Stimulated activated naive CD8-positive, alpha-beta T cell treated with anti-CD3 and anti-CD28 coated beads, Interleukin-15, Interleukin-2, amounts not matched to agents 100 U/mL and 50 U/mL, for 24 hours (primary cell): ENCODE measurements at regions not wholly inside any gene's neighbourhood (a gene's known extent, or its start where the extent isn't known, plus 50 kb on each side); places are given as distances from the start of the nearest gene placed in this dataset.

Experiments
- ATAC-seq: fragments of 150-1000 bp; cut with Tn5 transposase; one replicate; pipeline ENCODE4 v1.10.0; 2021
- DNase-seq: peaks from one replicate; pipeline ENCODE4 v3.0.0; 2021

DNA sequence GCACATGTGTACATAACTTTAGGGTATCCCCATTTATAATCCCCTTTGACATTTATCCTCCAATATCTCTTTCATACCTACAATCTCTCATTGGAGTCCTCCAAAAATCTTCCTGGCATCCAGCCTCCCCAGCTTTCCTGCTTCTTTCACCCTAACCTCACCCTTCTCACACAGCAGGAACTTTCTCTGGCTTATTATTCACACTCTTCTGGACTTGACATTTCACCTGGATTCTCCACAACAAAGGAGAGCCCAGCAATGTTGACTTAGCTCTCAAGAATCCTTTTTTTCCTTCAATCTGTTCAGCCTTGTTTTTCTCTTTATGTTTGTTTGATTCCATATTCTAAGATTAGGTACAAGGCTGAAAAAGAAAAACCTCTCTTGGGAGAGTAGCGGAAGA is 783.6 kb upstream of the ACVR2A start:
- ATAC-seq (no peak), DNase-seq (no peak)

DNA sequence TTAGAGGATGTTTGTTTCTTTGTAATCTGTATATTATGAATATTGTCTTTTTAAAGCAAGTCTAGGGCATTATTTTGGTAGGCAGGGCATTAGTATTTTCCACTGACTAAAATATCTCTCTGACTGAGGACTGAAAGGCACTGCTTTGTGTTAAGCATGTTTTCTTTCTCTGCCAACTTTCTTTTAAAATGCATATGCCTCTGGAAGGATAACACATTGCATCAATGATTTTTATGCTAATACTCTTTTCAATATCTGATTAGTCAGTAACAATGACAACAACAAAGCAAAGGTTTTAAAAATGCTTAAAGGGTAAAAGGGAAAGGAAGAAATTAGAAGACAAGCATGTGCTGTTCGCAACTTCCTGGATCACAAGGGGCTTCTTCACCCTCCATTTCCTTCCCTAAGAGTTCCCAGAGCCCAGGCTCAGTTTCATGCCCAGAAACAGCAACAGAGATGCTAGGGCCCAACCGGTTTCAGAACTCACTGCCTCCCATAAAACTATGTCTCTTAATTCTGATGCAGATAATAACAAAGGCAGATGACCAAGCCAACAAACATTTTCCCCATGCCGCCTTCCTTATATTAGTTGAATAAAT is 786.8 kb upstream of the ACVR2A start:
- no peak for ATAC-seq

DNA sequence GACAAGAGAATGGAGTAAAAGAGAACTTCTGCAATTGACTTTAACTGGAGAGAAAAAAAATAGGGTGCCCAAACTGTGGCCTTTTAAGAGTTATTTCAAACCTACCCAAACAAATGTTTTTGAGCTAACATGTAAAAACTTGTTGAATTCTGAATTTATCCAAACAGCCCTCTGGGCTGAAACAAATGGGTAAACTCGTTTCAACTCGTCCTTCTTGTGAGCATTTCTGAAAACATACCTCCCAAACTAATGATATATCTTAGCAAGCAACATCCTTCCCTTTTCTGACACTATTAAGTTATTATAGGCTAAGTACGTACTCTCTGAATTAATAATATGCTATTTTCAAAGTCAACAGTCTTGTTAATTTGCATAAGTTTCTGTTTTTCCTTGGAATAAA is 793.0 kb upstream of the ACVR2A start:
- ATAC-seq (no peak), DNase-seq (no peak)

More for the DNA sequence above, 786.8 kb upstream of the ACVR2A start:
- DNase-seq: no peak

DNA sequence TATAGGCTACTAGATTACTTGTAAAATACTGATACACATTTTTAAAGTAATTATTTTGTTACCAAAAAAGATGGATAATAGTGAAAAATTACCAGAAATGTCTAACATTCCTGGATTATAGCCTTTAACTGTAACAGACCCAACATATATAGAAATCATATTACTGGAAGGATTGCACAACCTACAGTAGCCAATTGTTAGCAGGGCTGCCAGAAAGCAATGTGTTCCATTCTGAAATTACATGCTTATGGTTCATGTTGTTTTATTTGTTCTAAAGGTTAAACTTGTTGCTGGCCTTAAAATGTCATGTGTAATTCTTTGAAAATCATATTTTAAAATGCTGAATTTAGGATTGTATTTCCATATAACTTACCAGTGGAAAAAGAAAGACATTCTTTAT is 793.6 kb upstream of the ACVR2A start:
- ATAC-seq (no peak), DNase-seq (no peak)

DNA sequence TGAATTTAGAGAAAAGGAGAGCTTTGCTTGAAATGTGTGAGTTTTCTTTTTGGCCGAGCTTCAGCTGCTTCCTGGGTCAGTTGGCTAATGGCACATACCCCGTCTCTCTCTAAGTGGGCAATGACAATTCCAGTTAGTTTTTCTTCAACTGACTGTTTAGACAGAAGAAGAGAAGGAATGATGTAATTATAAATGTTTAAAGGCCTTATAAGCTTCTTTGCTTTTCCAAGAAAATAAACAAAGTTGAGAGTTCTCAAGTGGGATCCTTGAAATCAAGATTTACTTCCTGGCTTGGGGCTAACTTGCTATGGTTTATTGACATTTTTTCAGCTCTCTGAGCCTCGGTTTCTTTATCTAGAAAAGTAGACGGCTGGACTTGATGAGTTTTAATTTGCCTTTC is 794.9 kb upstream of the ACVR2A start:
- no peak for ATAC-seq
- DNase-seq: no peak

DNA sequence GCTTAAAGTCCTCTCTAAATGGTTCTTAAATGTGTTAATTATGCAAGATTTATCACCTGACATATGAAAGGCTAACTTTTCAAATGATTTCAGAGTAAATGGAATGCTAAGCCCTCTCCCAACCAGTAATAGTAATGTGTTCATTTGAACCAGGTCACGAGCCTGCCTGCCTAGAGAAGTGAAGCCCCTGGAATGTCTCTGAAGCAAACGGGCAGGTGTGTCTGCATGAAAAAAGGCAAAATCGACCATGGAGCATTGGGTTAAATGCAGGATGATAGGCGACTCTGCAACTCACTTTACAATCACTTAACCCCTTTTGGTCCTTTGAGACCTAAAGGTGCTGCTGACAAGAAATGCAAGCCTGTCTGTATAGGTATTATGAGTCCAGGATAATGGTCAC is 798.4 kb upstream of the ACVR2A start:
- ATAC-seq: no peak
- DNase-seq: no peak

DNA sequence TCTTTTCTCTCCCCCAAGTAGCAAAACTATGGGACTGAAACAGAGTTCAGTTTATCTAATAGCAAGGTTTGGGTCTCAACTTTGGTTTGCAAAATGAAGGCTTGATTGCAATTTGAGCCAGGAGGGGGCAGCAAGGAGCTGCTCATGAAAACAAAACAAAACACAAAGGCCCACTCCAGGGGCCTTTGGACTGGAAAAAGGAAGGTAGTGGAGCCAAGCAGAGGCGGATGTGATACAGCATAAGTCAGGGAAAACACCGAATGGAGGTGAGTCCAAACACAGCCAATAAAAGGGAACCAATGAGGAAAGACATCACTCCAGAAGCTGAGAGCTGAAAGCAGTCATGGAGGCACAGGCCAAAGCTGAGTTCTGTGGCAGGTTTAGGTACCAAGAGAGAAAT is 799.7 kb upstream of the ACVR2A start:
- ATAC-seq (peak; percentile 36), DNase-seq (peak; percentile 53)

DNA sequence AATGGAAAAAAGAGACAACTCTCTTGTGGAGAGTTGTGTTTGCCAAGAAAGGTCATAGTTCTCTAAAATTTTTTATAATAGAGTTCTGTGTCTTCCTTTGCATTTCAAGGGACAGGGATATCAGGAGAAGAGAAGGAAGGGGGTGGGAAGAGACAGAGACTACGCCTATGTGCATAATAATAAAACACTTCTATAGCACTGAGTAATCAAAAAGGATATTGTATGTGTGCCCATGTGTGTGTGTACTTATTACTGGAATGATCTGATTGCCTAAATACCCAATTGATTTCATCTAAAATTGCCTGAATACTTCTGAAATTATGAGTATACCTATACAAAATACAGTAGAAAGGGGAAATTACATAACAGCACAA is 803.7 kb upstream of the ACVR2A start:
- no peak for DNase-seq
- ATAC-seq: no peak

DNA sequence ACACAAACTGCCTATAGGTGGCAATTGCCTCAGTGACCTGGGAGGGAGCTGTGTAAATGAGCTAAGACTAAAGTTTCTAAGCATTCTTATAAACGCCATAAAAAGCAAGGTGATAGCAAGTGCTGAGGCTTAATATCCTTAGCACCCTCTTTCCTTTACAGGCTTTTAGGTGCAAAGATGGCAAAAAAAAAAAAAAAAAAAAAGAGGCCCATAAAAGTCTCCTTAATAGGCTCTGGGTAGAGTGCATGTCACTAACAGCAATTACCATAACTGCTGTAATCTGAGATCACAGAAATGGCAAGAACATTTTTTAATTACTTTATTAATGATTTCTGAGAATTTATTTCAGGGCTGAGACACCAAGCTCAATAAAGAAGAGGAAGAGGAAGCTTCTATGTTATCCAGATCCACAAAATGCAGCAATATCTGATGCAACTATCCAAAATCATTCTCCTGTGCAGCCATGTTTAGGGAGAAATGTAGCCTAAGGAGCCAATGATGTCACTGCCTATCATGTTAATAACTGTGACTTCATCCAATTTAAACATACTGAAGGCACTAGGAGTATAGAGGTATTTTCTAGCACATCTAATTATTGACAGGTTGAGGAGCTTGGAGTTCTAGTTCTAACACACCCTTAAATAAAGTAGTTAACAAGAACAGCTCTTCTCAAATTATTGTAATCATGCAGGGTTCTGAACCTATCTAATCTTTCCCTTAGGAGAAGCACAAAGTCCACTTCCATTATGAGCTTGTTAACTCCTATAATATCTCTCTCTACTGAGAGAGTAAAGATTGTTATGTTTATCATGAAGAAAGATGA is 804.3 kb upstream of the ACVR2A start:
- no peak for DNase-seq
- no peak for ATAC-seq

DNA sequence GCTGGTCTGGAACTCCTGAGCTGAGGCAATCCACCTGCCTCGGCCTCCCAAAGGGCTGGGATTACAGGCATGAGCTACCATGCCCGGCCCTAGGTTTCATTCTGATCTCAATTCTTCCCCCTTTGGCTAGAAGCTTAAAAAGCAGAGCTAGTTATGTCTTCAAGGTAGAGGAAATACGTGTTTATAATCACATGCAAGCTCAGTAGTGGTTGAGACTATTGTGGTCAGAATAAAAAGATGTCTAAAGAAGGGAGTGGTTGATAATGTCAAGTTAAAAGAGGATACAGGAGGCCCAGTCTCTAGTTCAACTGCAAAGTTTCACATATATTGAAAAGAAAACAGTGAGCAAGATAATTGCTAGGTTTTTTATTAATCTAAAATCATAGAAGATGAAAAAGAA is 807.8 kb upstream of the ACVR2A start:
- DNase-seq (no peak), ATAC-seq (no peak)

DNA sequence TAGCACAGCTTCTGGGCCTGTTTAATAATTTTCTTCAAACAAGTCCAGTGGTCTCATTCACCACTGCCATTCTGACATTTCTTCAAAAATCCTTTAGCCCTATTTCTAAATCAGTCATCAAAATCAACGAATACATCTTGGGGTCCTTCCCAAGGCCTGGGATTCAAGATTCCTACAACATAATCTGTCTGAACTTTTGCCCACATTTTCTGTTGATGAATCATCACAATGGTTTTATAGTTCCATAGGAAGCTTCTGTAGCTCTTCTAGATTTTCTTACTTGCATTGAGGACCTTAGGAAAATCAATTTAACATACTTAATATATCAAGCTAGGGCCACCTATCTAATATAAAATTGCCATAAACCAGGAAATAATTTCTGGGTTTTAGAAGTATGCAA is 811.8 kb upstream of the ACVR2A start:
- no peak for ATAC-seq

DNA sequence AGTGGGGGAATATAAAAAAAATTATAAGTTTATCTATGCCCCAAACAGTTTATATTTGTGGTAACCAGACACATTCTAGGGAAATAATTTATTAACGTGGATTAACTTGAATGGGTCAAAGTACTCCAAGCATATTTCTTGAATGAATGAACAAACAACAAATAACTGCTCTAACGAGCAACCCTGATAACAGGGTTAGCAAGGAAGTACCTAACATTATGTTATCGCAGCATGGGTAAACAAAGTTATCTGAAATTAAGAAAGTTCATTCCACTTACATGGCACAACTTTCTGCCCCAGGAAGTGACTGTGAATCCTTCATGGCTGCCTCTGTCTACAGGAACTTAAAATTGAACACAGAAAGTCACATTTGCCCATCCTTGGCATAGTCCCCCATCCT is 812.9 kb upstream of the ACVR2A start:
- ATAC-seq (no peak), DNase-seq (no peak)

More for the DNA sequence above, 811.8 kb upstream of the ACVR2A start:
- no peak for DNase-seq

DNA sequence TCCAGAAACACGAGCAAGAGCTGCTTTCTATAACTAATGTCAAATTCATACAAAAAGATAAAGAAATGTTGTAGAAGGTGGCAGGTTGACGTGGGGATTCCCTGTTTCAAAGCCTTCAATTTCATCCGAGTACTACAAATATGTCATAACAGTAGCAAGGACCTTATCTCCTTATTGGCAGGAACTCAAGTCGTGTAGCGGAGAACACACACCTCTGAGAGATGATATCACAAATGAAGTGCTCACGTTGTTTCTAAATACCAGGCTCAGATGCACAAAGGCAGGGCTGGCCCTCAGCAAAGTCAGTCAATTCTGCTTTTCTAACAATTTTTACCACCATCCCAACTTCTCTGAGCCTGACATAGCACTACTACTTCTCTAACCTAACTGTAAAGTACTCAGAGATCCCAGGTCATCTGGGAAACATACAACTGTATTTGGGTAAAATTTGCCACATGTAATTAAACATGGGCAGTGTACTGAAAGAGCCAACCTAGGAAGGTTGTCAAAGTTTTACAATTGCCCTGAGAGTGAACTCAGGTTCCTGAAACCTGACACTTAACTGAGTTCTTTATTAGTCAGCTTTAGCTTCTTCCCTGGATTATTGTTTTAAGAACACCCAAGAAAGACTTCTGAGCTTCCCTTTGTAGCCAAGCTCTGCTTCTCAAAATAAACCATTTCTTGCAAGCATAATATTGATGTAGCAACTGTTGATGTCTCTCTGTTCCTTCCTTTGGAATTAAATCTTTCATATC is 813.7 kb upstream of the ACVR2A start:
- DNase-seq (no peak), ATAC-seq (no peak)

DNA sequence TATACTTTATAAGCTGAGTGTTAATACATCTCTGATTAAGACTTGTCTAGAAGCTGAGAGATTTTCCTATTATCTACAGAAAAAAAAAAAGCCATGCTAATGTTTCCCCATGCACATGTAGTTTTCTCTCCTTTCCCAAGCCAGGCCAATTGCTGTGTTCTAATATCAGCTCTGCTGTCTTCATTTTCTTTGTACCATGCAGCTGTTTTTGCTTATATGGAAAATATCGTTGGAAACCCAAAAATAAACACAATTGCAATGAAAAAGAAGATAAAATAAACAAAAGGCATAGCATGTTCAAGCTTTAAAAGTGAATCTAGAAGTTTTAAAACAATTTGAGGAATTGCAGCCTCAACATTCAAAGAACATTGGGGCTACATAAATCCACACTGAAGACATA is 817.4 kb upstream of the ACVR2A start:
- ATAC-seq (no peak), DNase-seq (no peak)

DNA sequence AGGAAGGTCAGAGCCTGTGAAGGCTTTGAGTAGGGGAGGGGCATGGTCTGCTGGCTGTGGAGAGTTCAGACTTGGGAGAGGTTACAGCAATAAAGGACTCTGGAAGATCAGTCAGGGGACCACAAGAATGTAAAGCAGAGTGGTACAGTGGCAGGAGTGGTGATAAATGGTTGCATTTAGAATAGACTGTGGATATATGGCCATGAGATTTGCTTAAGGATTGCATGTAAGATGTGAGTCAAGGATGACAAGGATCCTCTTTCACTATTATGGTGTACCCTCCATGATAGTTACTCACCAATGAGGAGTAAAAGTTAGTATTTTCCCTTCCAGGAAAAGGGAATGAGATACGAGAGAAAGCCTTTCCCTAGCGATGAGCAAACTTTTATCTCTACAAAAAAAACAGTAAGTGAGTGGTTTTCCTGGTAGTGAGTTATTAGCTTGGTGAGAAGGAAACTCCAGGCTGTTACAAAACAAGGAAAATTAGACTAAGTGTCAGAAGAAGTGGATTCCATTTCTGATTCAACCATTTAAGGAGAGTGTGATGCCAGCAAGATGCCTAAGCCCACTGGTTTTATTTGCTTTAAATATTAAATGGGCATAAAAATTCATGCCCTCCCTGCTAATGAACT is 818.0 kb upstream of the ACVR2A start:
- ATAC-seq (no peak), DNase-seq (no peak)

DNA sequence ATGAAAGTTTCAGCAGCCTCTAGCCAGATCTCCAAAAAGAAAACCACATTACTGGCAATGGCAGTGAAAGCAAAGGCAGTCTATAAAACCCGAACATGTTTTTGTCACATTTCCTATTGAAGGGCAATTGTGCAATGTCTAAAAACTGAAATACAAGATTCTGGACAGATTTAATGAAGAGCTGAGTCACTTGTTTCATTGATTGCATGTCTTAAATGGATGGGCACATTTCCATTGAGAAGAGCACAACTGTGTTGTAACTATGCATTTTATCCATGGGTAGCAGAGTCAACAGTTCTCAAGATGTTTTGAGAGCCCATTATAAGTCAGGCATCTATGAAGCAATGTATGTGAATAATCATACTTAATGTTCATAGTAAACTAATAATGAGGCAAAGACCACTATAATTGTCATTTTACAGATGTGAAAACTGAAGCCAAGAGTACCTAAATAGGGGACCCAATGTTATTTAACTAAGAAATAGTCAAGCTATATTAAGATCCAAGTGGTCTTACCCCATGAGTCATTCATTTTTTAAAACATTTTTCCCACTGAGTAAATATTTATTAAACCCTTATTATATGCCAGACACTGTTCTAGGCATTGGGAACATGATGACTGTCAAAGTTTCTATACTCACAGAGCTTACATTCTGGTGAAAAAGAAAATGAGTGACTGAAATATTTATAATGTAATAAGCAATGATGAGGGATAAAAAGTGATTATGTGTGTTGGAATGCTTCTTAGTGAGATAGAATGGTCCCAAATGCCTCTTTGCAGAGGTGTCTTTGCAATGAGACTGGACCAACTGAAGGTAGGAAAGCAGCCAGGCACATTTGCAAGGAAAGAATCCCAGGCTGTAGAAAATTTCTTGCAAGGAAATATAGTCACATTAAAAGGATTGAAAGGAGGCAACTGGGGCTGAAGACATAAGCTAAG is 818.9 kb upstream of the ACVR2A start:
- DNase-seq: no peak

DNA sequence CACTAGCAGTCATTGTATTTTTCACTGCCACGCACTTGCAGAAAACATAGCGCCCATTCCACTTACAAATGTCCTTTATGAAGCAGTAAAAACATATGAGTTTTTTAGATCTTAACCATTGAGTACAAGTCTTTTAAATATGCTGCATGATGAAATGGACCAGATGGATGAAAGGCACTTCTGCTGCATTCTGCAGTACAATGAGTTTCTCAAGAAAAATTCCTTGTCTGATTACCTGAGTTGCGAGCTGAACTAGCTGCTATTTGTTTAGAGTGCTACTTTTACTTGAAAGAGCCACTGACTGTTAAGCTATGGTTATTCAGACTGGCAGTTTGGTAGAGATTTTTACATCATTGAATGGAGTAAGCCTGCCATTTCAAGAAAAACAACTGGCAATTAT is 825.5 kb upstream of the ACVR2A start:
- no peak for ATAC-seq
- no peak for DNase-seq

More for the DNA sequence above, 818.9 kb upstream of the ACVR2A start:
- ATAC-seq: no peak

DNA sequence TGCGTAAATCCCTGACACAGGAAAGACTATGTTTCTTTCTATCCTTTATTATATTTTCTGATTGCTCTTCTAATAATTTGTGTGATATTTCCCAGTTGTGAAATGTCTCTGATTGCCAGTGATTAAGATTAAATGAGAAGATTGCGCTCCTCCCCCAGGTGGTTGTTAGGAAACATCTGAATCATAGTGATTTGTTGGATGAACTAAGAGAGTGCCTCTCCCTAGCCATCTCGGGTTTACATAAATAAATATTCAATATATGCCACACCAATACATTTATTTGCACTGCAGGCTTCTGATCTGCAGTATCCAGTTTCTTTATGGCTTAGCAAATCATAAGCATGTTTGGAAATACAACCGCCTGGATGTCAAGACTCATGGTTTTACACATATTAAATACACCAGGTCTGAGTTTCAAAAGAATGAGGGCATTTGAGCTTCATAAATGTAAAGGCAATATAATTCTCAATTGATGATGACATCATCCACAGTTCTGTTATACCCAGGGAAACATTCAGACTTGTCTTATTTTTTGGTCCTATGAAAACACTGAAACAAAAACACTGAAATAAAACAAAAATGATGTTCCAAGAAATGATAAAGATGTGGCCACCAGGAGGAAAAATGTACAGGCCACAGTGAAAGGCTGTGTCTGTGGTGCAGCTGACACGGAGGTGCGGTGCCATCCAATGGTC is 826.7 kb upstream of the ACVR2A start:
- DNase-seq (no peak), ATAC-seq (no peak)

DNA sequence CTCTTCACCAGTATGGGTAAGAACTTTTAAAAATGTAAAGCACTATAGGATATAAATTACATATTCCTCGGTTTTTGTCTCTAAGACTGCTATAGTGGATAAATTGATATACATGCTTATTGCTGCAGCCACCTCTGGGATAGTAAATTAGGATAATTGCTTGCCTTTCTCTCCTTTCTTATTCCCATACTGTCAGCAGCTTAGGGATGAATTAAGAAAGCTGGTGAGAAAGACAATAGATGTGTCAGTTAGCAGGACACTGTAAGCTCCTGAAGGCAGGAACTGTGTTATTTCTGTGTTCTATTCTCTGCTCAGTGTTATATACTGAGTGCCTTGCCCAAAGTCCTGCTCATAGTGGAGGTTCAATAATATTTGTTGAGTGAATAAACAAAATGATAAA is 828.6 kb upstream of the ACVR2A start:
- ATAC-seq (no peak), DNase-seq (no peak)

DNA sequence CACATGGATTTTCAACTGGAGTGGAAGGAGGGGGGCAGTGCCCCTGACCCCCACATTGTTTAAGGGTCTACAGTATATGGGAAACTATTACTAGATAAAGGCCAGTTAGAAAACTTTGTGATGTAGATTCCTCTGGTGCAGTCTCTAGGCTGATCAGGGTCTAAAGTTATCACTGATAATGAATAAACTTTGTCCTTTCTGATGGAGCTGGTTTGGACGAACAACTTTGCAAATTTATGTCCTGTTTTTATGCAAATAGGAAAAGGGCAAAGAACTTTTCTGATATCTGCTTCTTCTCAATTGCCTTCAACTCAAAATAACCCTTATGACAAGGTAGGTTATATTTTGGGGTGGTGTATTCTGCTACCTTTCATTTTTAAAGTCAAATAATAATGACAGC is 829.2 kb upstream of the ACVR2A start:
- DNase-seq (no peak), ATAC-seq (no peak)
